AG10803 (cell line): ENCODE measurements at regions not wholly inside any gene's neighbourhood (a gene's known extent, or its start where the extent isn't known, plus 50 kb on each side); places are given as distances from the start of the nearest gene placed in this dataset.

ENCODE experiments used
- DNase-seq: peaks from one replicate; pipeline ENCODE4 v3.0.0; 2010; ENCODE audit warnings: low read depth
- H3K4me3 ChIP-seq: 2 replicates; pipeline ENCODE4 v1.5.1; 2011; ENCODE audit warnings: mild to moderate bottlenecking, low read length, control low read depth
- TF ChIP-seq, protein P1 (sequence below): conservative IDR thresholded peaks from 2 replicates; pipeline ENCODE4 v1.5.1; 2011; ENCODE audit warnings: mild to moderate bottlenecking, low read length, control low read depth, inconsistent platforms

DNA sequence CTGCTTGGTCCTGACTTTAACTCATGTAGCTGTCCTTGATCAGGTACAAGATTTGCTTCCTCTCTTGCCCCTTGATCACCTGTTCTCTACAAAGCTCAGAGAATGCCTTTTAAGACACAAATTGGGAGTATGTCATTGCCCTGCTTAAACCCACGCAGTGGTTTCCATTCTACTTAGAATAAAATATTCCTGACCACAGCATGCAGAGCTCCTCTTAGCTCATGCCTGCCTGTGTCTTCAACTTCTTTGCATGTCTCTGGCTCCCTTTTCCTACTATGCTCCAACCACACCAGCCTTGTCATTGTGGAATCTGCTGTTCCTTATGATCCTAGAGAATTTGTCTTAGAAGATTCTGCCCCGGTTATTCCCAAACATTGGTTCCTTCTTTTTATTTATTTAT lies 393.1 kb downstream of the RRAGC start:
- no peak for DNase-seq
- H3K4me3 ChIP-seq: no peak overlapping the region
- TF ChIP-seq, protein P1, sequence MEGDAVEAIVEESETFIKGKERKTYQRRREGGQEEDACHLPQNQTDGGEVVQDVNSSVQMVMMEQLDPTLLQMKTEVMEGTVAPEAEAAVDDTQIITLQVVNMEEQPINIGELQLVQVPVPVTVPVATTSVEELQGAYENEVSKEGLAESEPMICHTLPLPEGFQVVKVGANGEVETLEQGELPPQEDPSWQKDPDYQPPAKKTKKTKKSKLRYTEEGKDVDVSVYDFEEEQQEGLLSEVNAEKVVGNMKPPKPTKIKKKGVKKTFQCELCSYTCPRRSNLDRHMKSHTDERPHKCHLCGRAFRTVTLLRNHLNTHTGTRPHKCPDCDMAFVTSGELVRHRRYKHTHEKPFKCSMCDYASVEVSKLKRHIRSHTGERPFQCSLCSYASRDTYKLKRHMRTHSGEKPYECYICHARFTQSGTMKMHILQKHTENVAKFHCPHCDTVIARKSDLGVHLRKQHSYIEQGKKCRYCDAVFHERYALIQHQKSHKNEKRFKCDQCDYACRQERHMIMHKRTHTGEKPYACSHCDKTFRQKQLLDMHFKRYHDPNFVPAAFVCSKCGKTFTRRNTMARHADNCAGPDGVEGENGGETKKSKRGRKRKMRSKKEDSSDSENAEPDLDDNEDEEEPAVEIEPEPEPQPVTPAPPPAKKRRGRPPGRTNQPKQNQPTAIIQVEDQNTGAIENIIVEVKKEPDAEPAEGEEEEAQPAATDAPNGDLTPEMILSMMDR: no peak

DNA sequence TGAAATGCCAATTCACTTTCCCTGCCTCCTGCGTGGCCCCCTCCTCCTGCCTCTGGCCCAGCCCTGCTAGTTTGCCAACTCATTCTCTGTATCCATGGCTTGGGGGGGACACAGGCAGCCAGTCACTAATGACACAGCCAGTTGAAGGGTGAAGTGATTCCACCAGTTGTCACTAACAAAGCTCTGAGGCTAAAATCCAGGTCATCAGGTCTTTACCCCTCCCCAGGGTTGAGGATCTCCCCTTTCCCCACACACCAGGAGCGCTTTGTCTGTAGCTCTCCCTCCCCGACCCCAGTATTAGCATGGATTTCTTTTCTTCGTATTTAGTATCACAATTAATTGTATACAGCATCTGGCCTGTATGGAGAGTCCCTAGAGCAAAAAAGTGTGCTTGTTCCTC lies 394.1 kb downstream of the RRAGC start:
- TF ChIP-seq, protein P1: no peak
- no peak for DNase-seq

DNA sequence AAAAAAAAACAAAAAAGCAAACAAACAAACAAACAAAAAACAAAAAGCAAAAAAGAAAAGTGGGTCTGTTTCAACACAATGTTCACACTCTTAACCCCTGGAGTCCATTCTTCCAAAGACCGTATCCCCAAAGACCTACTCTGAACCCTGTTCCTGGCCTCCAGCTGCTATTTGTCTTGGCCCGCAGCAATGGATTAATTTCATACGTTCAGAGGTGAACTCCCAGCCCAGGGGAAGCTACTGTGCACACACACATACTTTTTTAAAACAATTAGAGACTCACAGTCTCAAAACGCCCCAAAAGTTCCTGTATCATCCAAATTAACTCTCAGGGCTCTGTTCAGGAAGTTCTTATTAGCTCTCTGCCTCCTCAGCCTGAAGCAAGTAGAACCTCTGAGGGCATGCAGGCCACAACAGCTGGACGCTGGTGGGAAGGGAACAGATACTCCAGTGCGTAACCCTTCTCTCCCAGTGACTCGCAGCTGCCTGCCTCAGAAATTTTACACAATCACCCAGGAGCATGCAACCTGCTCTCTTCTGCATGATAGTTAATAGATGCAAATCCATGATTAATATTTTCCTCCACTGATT lies 395.4 kb downstream of the RRAGC start:
- no peak overlapping the region for H3K4me3 ChIP-seq
- TF ChIP-seq, protein P1: no peak
- DNase-seq: no peak

More for the DNA sequence above, 394.1 kb downstream of the RRAGC start:
- H3K4me3 ChIP-seq: no peak overlapping the region

DNA sequence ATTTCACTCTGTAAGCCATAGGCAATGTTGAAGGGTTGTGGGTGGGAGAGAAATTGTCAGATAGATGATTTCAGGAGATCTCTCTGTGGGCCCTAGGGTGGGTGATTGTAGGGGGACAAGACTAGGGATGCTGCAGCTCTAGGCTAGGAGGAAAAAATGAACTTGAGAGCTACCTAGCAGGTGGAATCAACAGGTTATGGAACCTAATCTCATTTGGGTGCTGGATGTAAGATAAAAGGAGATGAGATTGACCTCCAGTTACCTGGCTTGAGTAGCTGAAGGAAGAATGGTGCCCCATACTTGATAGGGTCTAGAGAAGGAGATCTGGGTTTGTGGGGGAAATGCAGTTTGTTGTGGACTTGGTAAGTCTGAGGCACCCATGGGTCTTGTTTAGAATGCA lies 396.5 kb downstream of the RRAGC start:
- no peak overlapping the region for H3K4me3 ChIP-seq
- DNase-seq: no peak
- TF ChIP-seq, protein P1: no peak

DNA sequence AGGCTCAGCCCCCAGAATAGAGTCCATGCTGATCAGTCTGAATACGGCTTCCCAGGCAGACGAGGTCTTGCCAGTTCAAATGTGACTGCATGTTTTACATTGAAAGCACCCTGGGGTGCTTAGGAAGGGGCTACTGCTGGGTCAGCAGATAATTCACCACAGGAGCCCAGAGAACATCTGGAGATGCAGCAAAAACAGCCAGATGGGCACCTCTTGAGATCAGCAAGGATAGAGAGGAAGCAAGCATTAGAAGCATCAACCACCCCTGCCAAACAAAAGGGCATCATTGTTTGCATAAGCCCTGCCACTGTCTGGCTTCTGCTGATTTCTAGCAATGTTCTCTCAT lies 403.1 kb downstream of the RRAGC start:
- TF ChIP-seq, protein P1: no peak
- DNase-seq: no peak
- H3K4me3 ChIP-seq: no peak overlapping the region

DNA sequence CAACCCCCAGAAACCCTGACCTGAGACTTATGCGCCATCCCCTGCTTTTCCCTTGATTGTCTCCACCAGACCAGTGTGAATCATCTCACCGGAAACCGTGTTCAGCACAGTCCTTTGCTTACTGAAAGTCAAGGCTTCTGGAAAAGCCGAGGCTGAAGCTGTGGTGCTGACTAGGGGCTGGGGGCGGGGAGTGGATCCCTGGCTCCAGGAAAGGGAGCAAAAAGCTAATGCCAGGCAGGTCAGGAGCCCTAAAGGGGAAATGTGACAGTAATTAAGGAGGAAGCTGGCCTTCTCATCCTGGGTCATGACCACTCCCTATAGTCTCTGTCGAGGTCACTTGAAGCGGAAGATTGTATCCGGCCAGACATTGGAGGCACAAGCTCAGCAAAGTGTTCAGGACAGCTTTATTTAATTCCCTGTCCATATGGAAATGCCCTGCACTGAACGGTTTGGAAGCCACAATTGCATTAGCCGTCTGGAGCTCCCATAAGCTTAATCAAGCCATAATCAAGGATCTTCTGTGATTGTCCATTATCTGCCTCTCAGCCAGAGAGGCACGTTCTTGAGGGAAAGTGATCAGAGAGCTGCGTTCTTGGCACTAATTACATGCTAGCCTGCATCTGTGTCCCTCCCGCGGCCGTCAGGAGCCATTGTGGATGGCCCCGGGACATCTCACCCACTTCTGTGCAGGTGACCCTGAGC lies 403.6 kb downstream of the RRAGC start:
- DNase-seq: no peak
- no peak overlapping the region for H3K4me3 ChIP-seq
- TF ChIP-seq, protein P1: no peak

DNA sequence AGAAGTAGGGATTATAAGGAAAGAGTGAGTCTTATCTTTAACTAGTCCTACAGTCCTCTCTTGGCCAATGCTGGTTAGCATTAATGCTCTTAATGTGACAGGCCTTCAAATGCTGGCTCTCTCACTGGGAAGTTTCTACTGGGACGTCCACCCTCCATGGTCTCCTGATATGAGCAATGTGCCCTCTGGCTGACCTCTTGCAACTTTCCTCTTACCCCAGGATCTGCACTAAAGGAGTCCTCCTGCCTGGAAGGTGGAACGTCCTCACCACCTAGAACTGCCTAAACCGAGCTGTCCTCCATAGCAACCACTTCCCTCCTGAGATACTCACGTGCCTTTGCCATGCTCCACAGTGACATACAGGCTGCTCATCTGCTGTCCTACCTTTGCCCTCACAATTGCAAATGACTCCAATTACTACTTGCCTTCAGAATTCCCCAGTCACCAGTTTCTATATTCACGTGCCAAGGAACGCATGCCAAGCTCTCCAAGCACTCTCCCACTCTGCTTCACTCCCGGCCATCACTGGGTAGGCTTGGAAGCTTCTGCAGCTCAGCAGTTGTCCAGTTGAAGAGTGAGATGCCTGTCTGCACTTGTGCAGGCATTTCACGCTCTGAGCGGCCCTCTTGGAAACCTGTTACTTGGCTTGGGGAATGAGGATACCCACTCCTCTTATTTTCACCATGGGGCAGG lies 404.7 kb downstream of the RRAGC start:
- H3K4me3 ChIP-seq: no peak overlapping the region
- TF ChIP-seq, protein P1: no peak
- no peak for DNase-seq
